Upper lobe of right lung (tissue), 1 donor: ENCODE measurements at regions not wholly inside any gene's neighbourhood (a gene's known extent, or its start where the extent isn't known, plus 50 kb on each side); places are given as distances from the start of the nearest gene placed in this dataset.

ENCODE experiments used
- ATAC-seq: fragments of 200-7000 bp; cut with Tn5 transposase; one replicate; pipeline ENCODE4 v1.9.1; 2020; ENCODE audit warnings: mild to moderate bottlenecking, moderate library complexity
- DNase-seq: peaks from one replicate; pipeline ENCODE4 v3.0.0-alpha.2; 2020
- H3K27ac ChIP-seq: fragments of 200-600 bp; one replicate; pipeline ENCODE4 v1.8.0; 2022
- H3K27me3 ChIP-seq: fragments of 200-600 bp; one replicate; pipeline ENCODE4 v1.8.0; 2022; ENCODE audit warnings: mild to moderate bottlenecking
- H3K36me3 ChIP-seq: fragments of 200-600 bp; one replicate; pipeline ENCODE4 v1.8.0; 2022
- H3K4me1 ChIP-seq: fragments of 200-600 bp; one replicate; pipeline ENCODE4 v1.8.0; 2022
- H3K4me3 ChIP-seq: fragments of 200-600 bp; one replicate; pipeline ENCODE4 v1.8.0; 2022; ENCODE audit warnings: mild to moderate bottlenecking
- H3K9me3 ChIP-seq: fragments of 200-600 bp; one replicate; pipeline ENCODE4 v1.8.0; 2022
- intact Hi-C: fragments of 100-400 bp; cut with DNase I; formaldehyde crosslinking; loops from one replicate; pipeline ENCODE4 v1.11.0; 2022
- TF ChIP-seq, protein P1 (sequence below): fragments of 200-600 bp; IDR thresholded peaks from one replicate; pipeline ENCODE4 v1.8.0; 2022; ENCODE audit warnings: antibody characterized with exemption
- donor health status: DM: no; HTN: yes; CAD: no; lungs with severe emphysema.

DNA sequence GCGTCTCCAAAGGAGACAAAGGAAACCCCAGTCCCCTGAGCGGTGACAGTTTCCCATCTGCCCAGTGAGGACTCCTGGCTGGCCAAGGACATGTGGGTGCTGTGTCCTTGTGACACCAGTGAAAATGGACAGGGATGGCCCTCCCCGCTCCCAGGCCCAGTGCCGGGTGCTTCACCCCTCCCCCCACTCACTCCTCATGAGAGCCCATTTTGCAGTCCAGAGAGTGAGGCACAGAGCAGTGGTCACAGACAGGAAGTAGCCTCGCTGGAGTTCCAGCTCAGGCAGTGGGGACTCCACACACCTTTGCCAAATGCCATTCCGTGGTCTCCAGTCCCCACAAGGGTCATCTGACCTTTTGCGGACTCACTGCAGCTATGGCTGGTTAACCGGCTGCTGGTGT lies 642.9 kb downstream of the PTPRU start:
- Histone ChIP-seq H3K4me3 (no peak overlapping the region), H3K4me1 (no peaks in the 10 kb centered on the region), H3K36me3 (no peaks in the 10 kb centered on the region), H3K9me3 (peaks cover 4% of the 10 kb centered on the region), H3K27ac (no peak overlapping the region), H3K27me3 (no peaks in the 10 kb centered on the region)
- ATAC-seq (no peak), DNase-seq (no peak)
- intact Hi-C loops, result no loop called here
- TF ChIP-seq, protein P1, sequence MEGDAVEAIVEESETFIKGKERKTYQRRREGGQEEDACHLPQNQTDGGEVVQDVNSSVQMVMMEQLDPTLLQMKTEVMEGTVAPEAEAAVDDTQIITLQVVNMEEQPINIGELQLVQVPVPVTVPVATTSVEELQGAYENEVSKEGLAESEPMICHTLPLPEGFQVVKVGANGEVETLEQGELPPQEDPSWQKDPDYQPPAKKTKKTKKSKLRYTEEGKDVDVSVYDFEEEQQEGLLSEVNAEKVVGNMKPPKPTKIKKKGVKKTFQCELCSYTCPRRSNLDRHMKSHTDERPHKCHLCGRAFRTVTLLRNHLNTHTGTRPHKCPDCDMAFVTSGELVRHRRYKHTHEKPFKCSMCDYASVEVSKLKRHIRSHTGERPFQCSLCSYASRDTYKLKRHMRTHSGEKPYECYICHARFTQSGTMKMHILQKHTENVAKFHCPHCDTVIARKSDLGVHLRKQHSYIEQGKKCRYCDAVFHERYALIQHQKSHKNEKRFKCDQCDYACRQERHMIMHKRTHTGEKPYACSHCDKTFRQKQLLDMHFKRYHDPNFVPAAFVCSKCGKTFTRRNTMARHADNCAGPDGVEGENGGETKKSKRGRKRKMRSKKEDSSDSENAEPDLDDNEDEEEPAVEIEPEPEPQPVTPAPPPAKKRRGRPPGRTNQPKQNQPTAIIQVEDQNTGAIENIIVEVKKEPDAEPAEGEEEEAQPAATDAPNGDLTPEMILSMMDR, result no peak

DNA sequence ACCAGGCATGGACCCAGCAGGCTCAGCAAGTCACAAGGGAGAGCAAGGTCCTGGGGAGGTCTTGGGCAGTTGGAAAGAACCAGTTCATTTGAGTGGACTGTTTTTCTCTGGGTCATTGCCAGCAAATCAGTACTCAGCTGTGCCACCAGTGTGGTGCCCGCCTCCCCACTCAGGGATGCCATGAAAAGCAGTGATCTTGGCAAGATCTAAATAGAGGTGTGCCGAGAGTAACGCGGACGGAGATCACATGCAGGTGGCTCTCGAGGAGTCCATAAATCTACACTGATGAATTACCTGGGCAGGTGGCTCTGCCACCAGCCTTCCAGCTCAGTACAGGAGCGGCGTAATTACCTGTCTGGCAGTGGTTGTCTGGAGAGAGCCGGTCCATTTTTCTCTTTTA lies 642.2 kb downstream of the PTPRU start:
- peaks cover 4% of the 10 kb centered on the region for H3K9me3 ChIP-seq
- H3K4me3 ChIP-seq, result no peak overlapping the region
- no peaks in the 10 kb centered on the region for H3K4me1 ChIP-seq
- H3K27me3 ChIP-seq, result no peaks in the 10 kb centered on the region
- intact Hi-C loops, result no loop called here
- DNase-seq (no peak), ATAC-seq (no peak)
- H3K27ac ChIP-seq, result no peak overlapping the region
- no peaks in the 10 kb centered on the region for H3K36me3 ChIP-seq
- TF ChIP-seq, protein P1, result no peak

DNA sequence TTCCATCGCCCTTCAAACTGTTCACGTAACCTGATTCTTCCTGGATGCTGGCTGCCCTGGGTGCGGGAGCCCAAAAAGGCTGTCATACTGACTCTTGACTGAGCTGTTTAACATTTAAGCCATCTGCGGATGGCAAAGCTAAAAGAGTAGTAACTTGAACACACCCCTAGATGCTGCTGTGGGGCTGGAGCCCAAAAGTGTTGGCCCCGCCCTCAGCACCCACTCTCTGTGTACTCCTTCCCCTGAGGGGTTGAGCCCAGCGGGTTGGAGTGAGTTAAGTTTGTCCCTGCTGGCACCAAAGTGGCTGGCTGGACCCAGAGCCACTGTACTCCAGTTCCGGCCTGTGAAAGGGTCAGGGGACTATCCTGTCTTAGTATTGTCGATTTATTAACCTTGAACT lies 640.6 kb downstream of the PTPRU start:
- no peak overlapping the region for H3K27ac ChIP-seq
- no peak overlapping the region for H3K4me3 ChIP-seq
- peaks cover 4% of the 10 kb centered on the region for H3K9me3 ChIP-seq
- DNase-seq (no peak), ATAC-seq (no peak)
- no peaks in the 10 kb centered on the region for H3K4me1 ChIP-seq
- no peaks in the 10 kb centered on the region for H3K36me3 ChIP-seq
- no peaks in the 10 kb centered on the region for H3K27me3 ChIP-seq
- TF ChIP-seq, protein P1, result no peak
- intact Hi-C loops, result no loop called here

DNA sequence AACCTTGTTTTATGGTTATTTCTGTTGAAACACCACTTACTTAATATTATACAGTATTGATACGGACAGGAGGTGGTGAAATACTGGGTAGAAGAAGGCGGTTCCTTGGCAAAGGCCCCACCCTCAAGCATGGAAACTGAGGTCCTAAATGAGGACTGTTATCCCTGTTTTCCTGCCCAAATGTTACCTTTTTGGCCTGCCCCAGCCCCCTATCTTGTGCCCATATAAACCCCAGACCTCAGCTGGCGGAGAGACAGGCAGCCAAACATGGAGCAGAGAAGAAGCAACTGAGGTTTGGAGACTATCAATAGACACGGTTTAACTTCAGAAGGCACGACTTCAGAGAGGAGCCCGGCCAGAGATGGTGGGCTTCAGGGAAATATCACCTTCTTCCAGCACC lies 640.1 kb downstream of the PTPRU start:
- no peak overlapping the region for H3K27ac ChIP-seq
- TF ChIP-seq, protein P1, result no peak
- H3K4me1 ChIP-seq, result no peaks in the 10 kb centered on the region
- H3K9me3 ChIP-seq, result peaks cover 4% of the 10 kb centered on the region
- peaks cover 2% of the 10 kb centered on the region for H3K27me3 ChIP-seq
- DNase-seq (no peak), ATAC-seq (no peak)
- no peak overlapping the region for H3K4me3 ChIP-seq
- no peaks in the 10 kb centered on the region for H3K36me3 ChIP-seq
- intact Hi-C loops, result no loop called here

DNA sequence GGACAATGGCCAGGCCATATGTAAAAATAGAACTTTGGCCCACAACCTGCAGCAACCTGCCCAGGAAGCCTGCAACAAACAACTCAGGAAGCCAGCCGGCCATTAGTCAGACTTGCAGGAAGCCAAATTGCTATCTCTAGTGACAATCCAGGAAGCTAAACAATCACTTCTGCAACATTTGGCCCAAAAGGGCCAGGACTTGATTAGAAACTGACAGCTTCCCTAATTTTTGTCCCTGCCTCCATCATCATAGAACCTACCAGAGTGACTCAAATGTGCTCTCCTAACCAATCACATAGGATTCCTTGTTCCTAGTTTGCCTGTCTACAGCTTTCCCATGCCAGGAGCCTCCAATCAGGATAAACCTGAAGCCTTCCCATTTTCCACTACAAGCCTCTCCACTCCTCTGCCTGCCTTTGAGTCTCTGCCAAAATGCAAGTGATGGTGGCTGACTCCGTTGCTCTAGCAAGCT lies 639.3 kb downstream of the PTPRU start:
- ATAC-seq, result no peak
- no peaks in the 10 kb centered on the region for H3K36me3 ChIP-seq
- no peak overlapping the region for H3K27ac ChIP-seq
- DNase-seq, result no peak
- TF ChIP-seq, protein P1, result no peak
- H3K4me3 ChIP-seq, result no peak overlapping the region
- no peaks in the 10 kb centered on the region for H3K4me1 ChIP-seq
- peaks cover 8% of the 10 kb centered on the region for H3K27me3 ChIP-seq
- peaks cover 4% of the 10 kb centered on the region for H3K9me3 ChIP-seq
- intact Hi-C loops, result no loop called here

DNA sequence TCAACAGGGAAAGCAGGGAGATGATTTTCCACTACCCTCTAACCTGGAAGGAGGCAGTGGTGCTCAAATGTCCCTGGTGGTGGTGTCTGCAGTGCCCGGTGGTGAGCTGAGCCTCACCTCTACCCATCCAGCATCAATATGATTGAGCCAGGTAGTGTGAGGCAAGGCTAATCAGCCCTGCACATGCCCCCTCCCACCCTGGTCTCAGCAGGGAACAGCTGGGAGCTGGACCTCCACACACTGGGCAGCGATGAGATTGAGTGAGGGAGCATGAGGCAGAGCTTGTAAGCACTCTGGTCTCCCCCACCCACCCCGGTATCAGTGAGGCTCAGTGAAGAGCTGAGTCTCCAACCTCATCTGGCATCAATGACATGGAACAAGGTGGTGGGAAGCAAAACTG lies 634.3 kb downstream of the PTPRU start:
- intact Hi-C loops, result no loop called here
- Histone ChIP-seq H3K27ac (no peak overlapping the region), H3K4me1 (no peaks in the 10 kb centered on the region), H3K36me3 (no peaks in the 10 kb centered on the region), H3K4me3 (no peak overlapping the region), H3K9me3 (peaks cover 4% of the 10 kb centered on the region), H3K27me3 (peaks cover 8% of the 10 kb centered on the region)
- TF ChIP-seq, protein P1, result no peak
- ATAC-seq, result no peak
- DNase-seq, result no peak
